ENCODE measurements at regions not wholly inside any gene's neighbourhood (a gene's known extent, or its start where the extent isn't known, plus 50 kb on each side); places are given as distances from the start of the nearest gene placed in this dataset.

DNA sequence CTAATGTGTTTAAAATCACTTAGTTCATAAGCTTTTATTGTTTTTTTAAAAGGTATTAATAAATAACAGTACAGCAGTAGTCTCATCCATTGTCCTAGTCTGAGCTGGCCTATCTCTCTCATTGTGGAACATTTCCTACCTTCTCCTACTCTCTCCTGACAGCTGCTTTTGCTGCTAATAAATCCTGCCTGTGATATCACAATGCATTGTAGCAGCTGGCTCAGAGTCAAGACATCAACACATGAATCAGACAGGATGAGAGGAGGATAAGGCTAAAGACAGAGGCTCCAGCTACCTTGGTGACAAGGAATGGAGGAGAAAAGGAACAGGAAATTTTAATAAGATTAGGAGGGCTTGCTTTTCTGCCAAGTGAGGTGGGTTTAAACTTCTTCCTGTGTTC, 626.1 kb downstream of the HS3ST4 start:
- no peak for TF ChIP-seq EZH2 (IDR thresholded peaks at IDR 0.05; ENCODE audit: borderline replicate concordance, low read depth, low read length, severe bottlenecking)
- TF ChIP-seq CTCF (IDR thresholded peaks at IDR 0.05; ENCODE audit: borderline replicate concordance, extremely low read depth, low read length, poor library complexity, severe bottlenecking): no peak

Data from DND-41 (cell line).